HCT116 (cell line): ENCODE measurements at regions not wholly inside any gene's neighbourhood (a gene's known extent, or its start where the extent isn't known, plus 50 kb on each side); places are given as distances from the start of the nearest gene placed in this dataset.

Experiments
- ATAC-seq: fragments of 200-7000 bp; cut with Tn5 transposase; 2 replicates; pipeline ENCODE4 v1.9.1; 2020; ENCODE audit warnings: mild to moderate bottlenecking, moderate library complexity
- BruUV-seq: library from RNA; stranded (reverse); fragments of 400-500 nt; replicated peaks from 2 replicates; lab custom pipeline; 2021; lab: Mats Ljungman, UMichigan
- CTCF ChIA-PET: fragments of 300-600 bp; sonication (Branson Sonifier 250); formaldehyde crosslinking; loops from one replicate; lab custom pipeline; 2021; ENCODE audit warnings: antibody characterized with exemption; lab: Charles Lee
- POLR2A ChIA-PET: fragments of 300-600, 350-600 bp; sonication (Branson Sonifier 250); formaldehyde crosslinking; loops from one replicate; lab custom pipeline; 2021; ENCODE audit warnings: antibody characterized with exemption; lab: Charles Lee
- RAD21 ChIA-PET, 2 experiments: fragments of 300-600 bp; sonication (Branson Sonifier 250); formaldehyde crosslinking; loops; one replicate each; lab custom pipeline; 2023; ENCODE audit warnings: low total read pairs in 2 of 2; ENCODE audit not compliant: uncharacterized antibody in 2 of 2, unreplicated experiment in 2 of 2, low non-redundant PET in 1 of 2; lab: Charles Lee
- DNase-seq: peaks from one replicate; pipeline ENCODE4 v3.0.0-alpha.2; 2010; ENCODE audit warnings: low read depth, low spot score
- H2AFZ ChIP-seq: fragments of 200-600 bp; shearing (Covaris generic), sonication (generic); 2 replicates; pipeline ENCODE4 v1.6.1; 2017; ENCODE audit warnings: low read depth, mixed run types, mixed read lengths, antibody characterized with exemption, low read length; ENCODE audit not compliant: poor library complexity, severe bottlenecking
- H3K27ac ChIP-seq: 2 replicates; pipeline ENCODE4 v1.5.1; 2012; ENCODE audit warnings: low read depth, low read length
- H3K27me3 ChIP-seq: fragments of 200-600 bp; sonication (generic); 2 replicates; pipeline ENCODE4 v1.6.1; 2016; ENCODE audit warnings: mixed run types, low read length, mixed read lengths; ENCODE audit not compliant: insufficient read depth
- H3K36me3 ChIP-seq, 2 experiments: fragments of 200-500 bp in 1 of 2; fragments of 200-600 bp in 1 of 2; sonication (Bioruptor generic) in 1 of 2; sonication (generic) in 1 of 2; 2 replicates each; pipeline versions ENCODE4 v1.5.1 to v1.6.1; 2014 to 2016; ENCODE audit warnings: low read length in 2 of 2, inconsistent platforms in 1 of 2, mixed read lengths in 1 of 2, mixed run types in 1 of 2; ENCODE audit not compliant: insufficient read depth in 2 of 2, control insufficient read depth in 1 of 2
- H3K4me1 ChIP-seq, 2 experiments: fragments of 200-600 bp in 1 of 2; sonication (generic) in 1 of 2; 2 replicates each; pipeline versions ENCODE4 v1.5.1 to v1.6.1; 2012 to 2017; ENCODE audit warnings: low read length in 2 of 2, inconsistent platforms in 1 of 2, mild to moderate bottlenecking in 1 of 2, mixed read lengths in 1 of 2, mixed run types in 1 of 2, moderate library complexity in 1 of 2; ENCODE audit not compliant: insufficient read depth in 2 of 2, control insufficient read depth in 1 of 2
- H3K4me2 ChIP-seq: fragments of 200-600 bp; sonication (generic); 2 replicates; pipeline ENCODE4 v1.6.1; 2017; ENCODE audit warnings: mixed run types, low read length, mixed read lengths
- H3K4me3 ChIP-seq, 2 experiments: fragments of 200-600 bp in 1 of 2; sonication (generic) in 1 of 2; replicated peaks in 1 of 2; 2 replicates each; pipeline ENCODE4 v1.5.1; 2011 to 2016; ENCODE audit warnings: low read length in 2 of 2, control low read depth in 1 of 2, low read depth in 1 of 2, mild to moderate bottlenecking in 1 of 2, mixed read lengths in 1 of 2, mixed run types in 1 of 2
- H3K79me2 ChIP-seq: fragments of 200-600 bp; sonication (generic); 2 replicates; pipeline ENCODE4 v1.6.1; 2017; ENCODE audit warnings: mild to moderate bottlenecking, mixed run types, low read length, moderate library complexity, mixed read lengths; ENCODE audit not compliant: insufficient read depth
- H3K9ac ChIP-seq: fragments of 200-600 bp; sonication (generic); 2 replicates; pipeline ENCODE4 v1.6.1; 2016; ENCODE audit warnings: low read length, mixed read lengths
- H3K9me2 ChIP-seq: fragments of 200-600 bp; sonication (generic), shearing (Covaris generic); 2 replicates; pipeline ENCODE4 v1.6.1; 2017; ENCODE audit warnings: mixed run types, mild to moderate bottlenecking, moderate library complexity; ENCODE audit not compliant: insufficient read depth
- H3K9me3 ChIP-seq, 2 experiments: fragments of 200-500 bp in 1 of 2; fragments of 200-600 bp in 1 of 2; sonication (Bioruptor generic) in 1 of 2; sonication (generic) in 1 of 2; 2 replicates each; pipeline ENCODE4 v1.6.1; 2014 to 2017; ENCODE audit warnings: low read length in 2 of 2, mixed read lengths in 2 of 2, inconsistent platforms in 1 of 2, low read depth in 1 of 2, mild to moderate bottlenecking in 1 of 2, mixed run types in 1 of 2, moderate library complexity in 1 of 2; ENCODE audit not compliant: control insufficient read depth in 1 of 2, insufficient read depth in 1 of 2
- H4K20me1 ChIP-seq: fragments of 200-600 bp; sonication (generic), shearing (Covaris generic); 2 replicates; pipeline ENCODE4 v1.6.1; 2017; ENCODE audit warnings: mixed run types, mild to moderate bottlenecking, moderate library complexity; ENCODE audit not compliant: insufficient read depth
- CBX3 ChIP-seq: IDR thresholded peaks from 2 replicates; pipeline ENCODE4 v1.6.1; 2012; ENCODE audit warnings: low read depth
- CEBPB ChIP-seq: IDR thresholded peaks from 2 replicates; pipeline ENCODE4 v1.6.1; 2012; ENCODE audit warnings: low read depth
- CTCF ChIP-seq, 3 experiments: fragments of 200-600 bp in 1 of 3; sonication (generic) in 1 of 3; IDR thresholded peaks in 2 of 3; conservative IDR thresholded peaks in 1 of 3; 2 replicates each; pipeline ENCODE4 v1.5.1; 2012 to 2017; ENCODE audit warnings: low read depth in 2 of 3, low read length in 2 of 3, antibody characterized with exemption in 1 of 3, borderline replicate concordance in 1 of 3, control low read depth in 1 of 3, mild to moderate bottlenecking in 1 of 3, mixed read lengths in 1 of 3, mixed run types in 1 of 3, moderate library complexity in 1 of 3; ENCODE audit not compliant: insufficient read depth in 1 of 3
- EGR1 ChIP-seq: IDR thresholded peaks from 2 replicates; pipeline ENCODE4 v1.6.1; 2012; ENCODE audit warnings: low read depth
- EZH2 ChIP-seq: fragments of 200-600 bp; sonication (generic); IDR thresholded peaks from 2 replicates; pipeline ENCODE4 v1.6.1; 2017; ENCODE audit warnings: antibody characterized with exemption, mixed run types
- FOSL1 ChIP-seq: IDR thresholded peaks from 2 replicates; pipeline ENCODE4 v1.6.1; 2012; ENCODE audit warnings: low read depth
- JUND ChIP-seq: IDR thresholded peaks from 2 replicates; pipeline ENCODE4 v1.6.1; 2012
- MAX ChIP-seq: IDR thresholded peaks from 2 replicates; pipeline ENCODE4 v1.6.1; 2012
- POLR2A ChIP-seq: IDR thresholded peaks from 2 replicates; pipeline ENCODE4 v1.7.0; 2011; ENCODE audit warnings: borderline replicate concordance; ENCODE audit not compliant: insufficient read depth, insufficient read length; ENCODE audit errors: extremely low read depth
- POLR2AphosphoS5 ChIP-seq: IDR thresholded peaks from 2 replicates; pipeline ENCODE4 v1.6.1; 2011; ENCODE audit warnings: mild to moderate bottlenecking, low read depth, low read length, moderate library complexity
- REST ChIP-seq: IDR thresholded peaks from 2 replicates; pipeline ENCODE4 v1.6.1; 2012; ENCODE audit warnings: low read depth
- SIN3A ChIP-seq: IDR thresholded peaks from 2 replicates; pipeline ENCODE4 v1.6.1; 2012; ENCODE audit warnings: low read depth
- SP1 ChIP-seq: IDR thresholded peaks from 2 replicates; pipeline ENCODE4 v1.6.1; 2012; ENCODE audit warnings: low read depth
- SRF ChIP-seq: IDR thresholded peaks from 2 replicates; pipeline ENCODE4 v1.6.1; 2012; ENCODE audit warnings: low read depth
- TCF7L2 ChIP-seq: IDR thresholded peaks from 2 replicates; pipeline ENCODE4 v1.7.0; 2011; ENCODE audit warnings: borderline replicate concordance, inconsistent platforms; ENCODE audit not compliant: insufficient read depth, insufficient read length; ENCODE audit errors: extremely low read depth
- YY1 ChIP-seq: IDR thresholded peaks from 2 replicates; pipeline ENCODE4 v1.6.1; 2011; ENCODE audit warnings: low read length, low read depth, moderate library complexity, mild to moderate bottlenecking; ENCODE audit not compliant: insufficient replicate concordance; ENCODE audit errors: extremely low read depth
- ZBTB33 ChIP-seq: IDR thresholded peaks from 2 replicates; pipeline ENCODE4 v1.6.1; 2011; ENCODE audit warnings: mild to moderate bottlenecking, low read length, moderate library complexity; ENCODE audit not compliant: insufficient replicate concordance; ENCODE audit errors: extremely low read depth
- ZFX ChIP-seq: fragments of 450-650 bp; IDR thresholded peaks from 2 replicates; pipeline ENCODE4 v1.6.1; 2017
- intact Hi-C: fragments of 100-400 bp; cut with micrococcal nuclease; formaldehyde crosslinking; loops from 2 replicates; pipeline ENCODE4 v1.10.0; 2022

- no peak for TF ChIP-seq MAX
These were observed 272.2 kb upstream of the CCL2 start (continued) for GRCh38 chr17:33982909-33983308.

- BruUV-seq = no TSS peak
- CTCF ChIA-PET = no interaction called here
- no peak for ATAC-seq
- TF ChIP-seq CEBPB (no peak), FOSL1 (no peak), EGR1 (no peak), POLR2A (no peak), ZBTB33 (no peak), EZH2 (no peak), REST (no peak), YY1 (no peak), CTCF (IDR thresholded peaks at IDR 0.05 in 2 of 3, conservative IDR thresholded peaks at IDR 0.05 in 1 of 3; ENCODE audit: borderline replicate concordance in 1 of 3, insufficient read depth in 1 of 3, low read depth in 2 of 3, low read length in 2 of 3) (no peak), POLR2AphosphoS5 (no peak), CBX3 (no peak), MAX (no peak), SIN3A (no peak), SRF (no peak), JUND (no peak), ZFX (no peak), SP1 (no peak), TCF7L2 (no peak)
These were observed 271.1 kb upstream of the CCL2 start for GRCh38 chr17:33983824-33984574.

More at GRCh38 chr17:33983824-33984574, 271.1 kb upstream of the CCL2 start:
- H3K27ac ChIP-seq = no peak overlapping the region
- no peak for DNase-seq
- ChIA-PET POLR2A (no interaction called here), RAD21 (no interaction called here)
- intact Hi-C loops = no loop called here
- H2AFZ ChIP-seq = no peak overlapping the region
- H3K4me3 ChIP-seq = no peak overlapping the region
- no peaks in the 10 kb centered on the region for H3K4me1 ChIP-seq
- H3K9ac ChIP-seq = no peak overlapping the region
- no peaks in the 10 kb centered on the region for H3K27me3 ChIP-seq
- no peaks in the 10 kb centered on the region for H3K9me2 ChIP-seq
- H3K9me3 ChIP-seq = peaks cover 0 to 33% of the 10 kb centered on the region in 2 experiments; a peak in 2 of 4 replicates
- no peaks in the 10 kb centered on the region for H4K20me1 ChIP-seq
- H3K36me3 ChIP-seq = no peaks in the 10 kb centered on the region
- no peaks in the 10 kb centered on the region for H3K79me2 ChIP-seq
- H3K4me2 ChIP-seq = no peak overlapping the region
